ENCODE measurements at regions not wholly inside any gene's neighbourhood (a gene's known extent, or its start where the extent isn't known, plus 50 kb on each side); places are given as distances from the start of the nearest gene placed in this dataset.
A peak's percentile ranks its signal among the peaks of the same experiment; 100 is the strongest.

GRCh38 chr6:167766986-167767714 lies 59.6 kb upstream of the AFDN start:
- Histone ChIP-seq H3K27ac (ENCODE audit: low read depth, low read length) (no peak overlapping the region), H3K79me1 (ENCODE audit: low read length) (peaks cover 2% of the 10 kb centered on the region), H4K91ac (ENCODE audit: low read depth, low read length) (no peak overlapping the region), H3K9ac (ENCODE audit: low read length) (no peak overlapping the region), H3K36me3 (ENCODE audit: control insufficient read depth in 1 of 2, insufficient read depth in 2 of 2, low read length in 2 of 2) (no peaks in the 10 kb centered on the region), H3K4me1 (ENCODE audit: control insufficient read depth in 1 of 2, insufficient read depth in 2 of 2, low read length in 2 of 2) (peaks cover 6 to 8% of the 10 kb centered on the region in 2 experiments), H3K14ac (ENCODE audit: low read length) (no peak overlapping the region), H3K4ac (ENCODE audit: low read depth, low read length) (no peak overlapping the region), H2BK12ac (ENCODE audit: low read length) (no peak overlapping the region), H3K4me3 (ENCODE audit: low read depth, low read length) (no peak overlapping the region), H2AFZ (ENCODE audit: insufficient read depth, low read length, poor library complexity) (no peak overlapping the region), H4K8ac (ENCODE audit: low read depth, low read length) (no peak overlapping the region), H3K9me3 (ENCODE audit: insufficient read depth, low read depth, low read length) (peaks cover 3% of the 10 kb centered on the region), H4K12ac (ENCODE audit: low read depth, low read length) (no peak overlapping the region), H3K27me3 (ENCODE audit: insufficient read depth, low read length) (no peaks in the 10 kb centered on the region), H2BK5ac (ENCODE audit: low read depth, low read length, poor library complexity) (no peak overlapping the region), H2BK120ac (ENCODE audit: insufficient read depth, low read length, poor library complexity) (no peak overlapping the region), H3K23ac (ENCODE audit: low read length) (no peak overlapping the region), H2AK5ac (ENCODE audit: low read length) (no peak overlapping the region), H3K79me2 (ENCODE audit: control insufficient read depth, insufficient read depth, low read length, poor library complexity) (no peaks in the 10 kb centered on the region), H3K4me2 (ENCODE audit: low read length) (no peak overlapping the region), H3K18ac (ENCODE audit: low read length) (no peak overlapping the region)
- DNase-seq: peak in 1 of 2 donors; percentile 53
- no CpG with 5 or more reads among the region's 29 CpGs for WGBS (ENCODE audit: extremely low coverage, insufficient coverage, insufficient read length)

GRCh38 chr6:167767715-167768107 lies 59.0 kb upstream of the AFDN start:
- no peak overlapping the region for H4K8ac ChIP-seq (ENCODE audit: low read depth, low read length)
- no peak overlapping the region for H3K27ac ChIP-seq (ENCODE audit: low read depth, low read length)
- H4K12ac ChIP-seq (ENCODE audit: low read depth, low read length): no peak overlapping the region
- no peak overlapping the region for H3K4me2 ChIP-seq (ENCODE audit: low read length)
- peaks cover 6 to 8% of the 10 kb centered on the region in 2 experiments for H3K4me1 ChIP-seq (ENCODE audit: control insufficient read depth in 1 of 2, insufficient read depth in 2 of 2, low read length in 2 of 2)
- no peak overlapping the region for H3K18ac ChIP-seq (ENCODE audit: low read length)
- no peak overlapping the region for H2BK5ac ChIP-seq (ENCODE audit: low read depth, low read length, poor library complexity)
- H3K79me2 ChIP-seq (ENCODE audit: control insufficient read depth, insufficient read depth, low read length, poor library complexity): no peaks in the 10 kb centered on the region
- H2AK5ac ChIP-seq (ENCODE audit: low read length): no peak overlapping the region
- no peak overlapping the region for H3K9ac ChIP-seq (ENCODE audit: low read length)
- H3K36me3 ChIP-seq (ENCODE audit: control insufficient read depth in 1 of 2, insufficient read depth in 2 of 2, low read length in 2 of 2): no peaks in the 10 kb centered on the region
- no peak overlapping the region for H4K91ac ChIP-seq (ENCODE audit: low read depth, low read length)
- H2AFZ ChIP-seq (ENCODE audit: insufficient read depth, low read length, poor library complexity): no peak overlapping the region
- peaks cover 2% of the 10 kb centered on the region for H3K79me1 ChIP-seq (ENCODE audit: low read length)
- no CpG with 5 or more reads among the region's 13 CpGs for WGBS (ENCODE audit: extremely low coverage, insufficient coverage, insufficient read length)
- no peak for DNase-seq
- H2BK12ac ChIP-seq (ENCODE audit: low read length): no peak overlapping the region
- H3K9me3 ChIP-seq (ENCODE audit: insufficient read depth, low read depth, low read length): peaks cover 3% of the 10 kb centered on the region
- no peaks in the 10 kb centered on the region for H3K27me3 ChIP-seq (ENCODE audit: insufficient read depth, low read length)
- no peak overlapping the region for H2BK120ac ChIP-seq (ENCODE audit: insufficient read depth, low read length, poor library complexity)
- no peak overlapping the region for H3K23ac ChIP-seq (ENCODE audit: low read length)
- no peak overlapping the region for H3K4me3 ChIP-seq (ENCODE audit: low read depth, low read length)
- H3K4ac ChIP-seq (ENCODE audit: low read depth, low read length): no peak overlapping the region
- H3K14ac ChIP-seq (ENCODE audit: low read length): no peak overlapping the region

- Histone ChIP-seq H4K12ac (ENCODE audit: low read depth, low read length) (no peak overlapping the region), H3K18ac (ENCODE audit: low read length) (no peak overlapping the region)
- WGBS (ENCODE audit: extremely low coverage, insufficient coverage, insufficient read length): no CpG with 5 or more reads among the region's 18 CpGs
These were observed 58.1 kb upstream of the AFDN start for GRCh38 chr6:167768471-167769215.

GRCh38 chr6:167769408-167770190 lies 57.1 kb upstream of the AFDN start:
- no CpG with 5 or more reads among the region's 13 CpGs for WGBS (ENCODE audit: extremely low coverage, insufficient coverage, insufficient read length)
- no peaks in the 10 kb centered on the region for H3K27me3 ChIP-seq (ENCODE audit: insufficient read depth, low read length)
- peak overlapping the region; percentile 2 for H2BK12ac ChIP-seq (ENCODE audit: low read length)
- no peaks in the 10 kb centered on the region for H3K36me3 ChIP-seq (ENCODE audit: control insufficient read depth in 1 of 2, insufficient read depth in 2 of 2, low read length in 2 of 2)
- no peak overlapping the region for H2BK5ac ChIP-seq (ENCODE audit: low read depth, low read length, poor library complexity)
- no peak overlapping the region for H3K18ac ChIP-seq (ENCODE audit: low read length)
- H3K9me3 ChIP-seq (ENCODE audit: insufficient read depth, low read depth, low read length): peaks cover 3% of the 10 kb centered on the region
- H3K4me2 ChIP-seq (ENCODE audit: low read length): no peak overlapping the region
- no peak overlapping the region for H3K27ac ChIP-seq (ENCODE audit: low read depth, low read length)
- H3K4me1 ChIP-seq (ENCODE audit: control insufficient read depth in 1 of 2, insufficient read depth in 2 of 2, low read length in 2 of 2): peaks cover 6 to 8% of the 10 kb centered on the region in 2 experiments
- no peak overlapping the region for H4K8ac ChIP-seq (ENCODE audit: low read depth, low read length)
- no peak overlapping the region for H4K12ac ChIP-seq (ENCODE audit: low read depth, low read length)
- H2AK5ac ChIP-seq (ENCODE audit: low read length): peak overlapping the region; percentile 11
- no peak overlapping the region for H3K23ac ChIP-seq (ENCODE audit: low read length)
- H3K9ac ChIP-seq (ENCODE audit: low read length): no peak overlapping the region
- no peak overlapping the region for H3K4ac ChIP-seq (ENCODE audit: low read depth, low read length)
- H2BK120ac ChIP-seq (ENCODE audit: insufficient read depth, low read length, poor library complexity): no peak overlapping the region
- no peak overlapping the region for H3K4me3 ChIP-seq (ENCODE audit: low read depth, low read length)
- peaks cover 2% of the 10 kb centered on the region for H3K79me1 ChIP-seq (ENCODE audit: low read length)
- no peak overlapping the region for H3K14ac ChIP-seq (ENCODE audit: low read length)
- peak in 1 of 2 donors; percentile 60 for DNase-seq
- no peak overlapping the region for H2AFZ ChIP-seq (ENCODE audit: insufficient read depth, low read length, poor library complexity)
- no peak overlapping the region for H4K91ac ChIP-seq (ENCODE audit: low read depth, low read length)
- H3K79me2 ChIP-seq (ENCODE audit: control insufficient read depth, insufficient read depth, low read length, poor library complexity): no peaks in the 10 kb centered on the region

More at GRCh38 chr6:167768471-167769215, 58.1 kb upstream of the AFDN start:
- Histone ChIP-seq H3K27ac (ENCODE audit: low read depth, low read length) (no peak overlapping the region), H2BK5ac (ENCODE audit: low read depth, low read length, poor library complexity) (no peak overlapping the region), H3K27me3 (ENCODE audit: insufficient read depth, low read length) (no peaks in the 10 kb centered on the region), H3K36me3 (ENCODE audit: control insufficient read depth in 1 of 2, insufficient read depth in 2 of 2, low read length in 2 of 2) (no peaks in the 10 kb centered on the region), H3K4me2 (ENCODE audit: low read length) (no peak overlapping the region), H3K4ac (ENCODE audit: low read depth, low read length) (no peak overlapping the region), H2AK5ac (ENCODE audit: low read length) (peak overlapping the region; percentile 14), H3K79me1 (ENCODE audit: low read length) (peaks cover 2% of the 10 kb centered on the region), H4K91ac (ENCODE audit: low read depth, low read length) (no peak overlapping the region), H3K9me3 (ENCODE audit: insufficient read depth, low read depth, low read length) (peaks cover 3% of the 10 kb centered on the region), H2BK120ac (ENCODE audit: insufficient read depth, low read length, poor library complexity) (no peak overlapping the region), H3K4me3 (ENCODE audit: low read depth, low read length) (no peak overlapping the region), H4K8ac (ENCODE audit: low read depth, low read length) (peak overlapping the region; percentile 34), H3K79me2 (ENCODE audit: control insufficient read depth, insufficient read depth, low read length, poor library complexity) (no peaks in the 10 kb centered on the region), H3K14ac (ENCODE audit: low read length) (no peak overlapping the region), H3K9ac (ENCODE audit: low read length) (no peak overlapping the region), H2AFZ (ENCODE audit: insufficient read depth, low read length, poor library complexity) (no peak overlapping the region), H3K4me1 (ENCODE audit: control insufficient read depth in 1 of 2, insufficient read depth in 2 of 2, low read length in 2 of 2) (peaks cover 6 to 8% of the 10 kb centered on the region in 2 experiments), H3K23ac (ENCODE audit: low read length) (no peak overlapping the region), H2BK12ac (ENCODE audit: low read length) (peak overlapping the region; percentile 68)
- DNase-seq: no peak
